T-helper 2 cell treated with Interferon-gamma antibody and Interleukin-4, amounts not matched to agents 100 ng/mL and 5 ng/mL, for 36 hours (primary cell): ENCODE measurements at regions not wholly inside any gene's neighbourhood (a gene's known extent, or its start where the extent isn't known, plus 50 kb on each side); places are given as distances from the start of the nearest gene placed in this dataset.

Source experiments
- intact Hi-C: fragments of 100-400 bp; cut with micrococcal nuclease; formaldehyde crosslinking; loops from one replicate; pipeline ENCODE4 v1.15.1; 2023

GRCh38 chr18:71784777-71785176 lies 759.4 kb downstream of the CBLN2 start:
- intact Hi-C loops: loop anchor here (2.0 to 5.0 kb wide), 2 partner anchors 852 to 1294 kb away; no protein-coding TSS in a partner anchor

DNA sequence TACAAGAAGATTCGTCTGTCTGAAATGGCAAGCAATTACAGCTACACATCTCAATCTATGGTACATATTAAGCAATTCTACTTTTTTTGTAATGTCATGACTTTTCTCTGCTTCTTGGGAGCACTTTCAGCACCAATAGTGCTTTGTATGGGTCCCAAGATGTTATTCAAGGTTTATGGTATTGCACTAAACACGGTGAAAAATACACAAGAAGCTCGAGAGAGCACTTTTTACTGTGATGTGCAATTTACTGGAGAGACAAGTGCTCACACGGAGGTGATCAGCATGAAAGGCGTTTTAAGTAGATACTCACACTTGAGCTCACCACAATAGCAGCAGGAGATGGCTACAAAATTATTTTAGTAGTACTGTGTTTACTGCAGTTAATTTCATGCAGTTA lies 783.6 kb downstream of the CBLN2 start:
- intact Hi-C loops: no loop called here

DNA sequence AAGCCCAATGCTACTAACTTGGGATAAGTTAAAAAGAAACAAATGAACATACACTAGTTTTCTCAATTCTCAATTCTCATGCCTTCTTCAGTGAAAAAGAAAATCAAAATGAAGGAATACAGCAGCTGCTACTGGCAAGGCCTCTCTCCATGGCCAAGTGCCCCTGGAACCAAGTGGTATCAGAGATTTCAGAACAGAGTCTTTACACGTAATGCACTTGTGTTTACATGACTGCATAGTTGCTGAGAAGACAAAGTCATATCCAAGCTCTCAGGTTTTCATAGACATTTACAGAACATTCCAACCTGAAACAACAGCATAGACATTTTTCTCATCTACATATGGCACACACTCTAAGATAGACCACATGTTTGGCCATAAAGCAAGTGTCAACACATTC lies 789.9 kb downstream of the CBLN2 start:
- intact Hi-C loops: no loop called here

DNA sequence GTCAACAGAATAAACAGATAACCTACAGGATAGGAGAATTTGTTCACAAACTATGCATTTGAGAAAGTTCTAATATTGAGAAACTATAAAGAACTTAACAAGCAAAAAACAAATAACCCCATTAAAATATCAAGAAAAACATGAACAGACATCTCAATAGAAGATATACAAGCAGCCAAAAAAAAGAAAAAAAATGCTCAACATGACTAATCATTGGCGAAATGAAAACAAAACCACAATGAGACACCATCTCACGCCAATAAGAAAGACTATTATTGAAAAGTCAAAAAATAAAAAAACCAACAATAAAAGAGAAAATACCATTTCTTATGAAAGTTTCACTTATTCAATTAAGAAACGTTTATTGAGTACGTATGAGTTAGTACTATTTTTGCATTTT lies 800.5 kb downstream of the CBLN2 start:
- intact Hi-C loops: no loop called here

- intact Hi-C loops: no loop called here
Observed at GRCh38 chr18:71729611-71730010, 814.5 kb downstream of the CBLN2 start.

- intact Hi-C loops: no loop called here
Observed at GRCh38 chr18:71727909-71728308, 816.2 kb downstream of the CBLN2 start.

DNA sequence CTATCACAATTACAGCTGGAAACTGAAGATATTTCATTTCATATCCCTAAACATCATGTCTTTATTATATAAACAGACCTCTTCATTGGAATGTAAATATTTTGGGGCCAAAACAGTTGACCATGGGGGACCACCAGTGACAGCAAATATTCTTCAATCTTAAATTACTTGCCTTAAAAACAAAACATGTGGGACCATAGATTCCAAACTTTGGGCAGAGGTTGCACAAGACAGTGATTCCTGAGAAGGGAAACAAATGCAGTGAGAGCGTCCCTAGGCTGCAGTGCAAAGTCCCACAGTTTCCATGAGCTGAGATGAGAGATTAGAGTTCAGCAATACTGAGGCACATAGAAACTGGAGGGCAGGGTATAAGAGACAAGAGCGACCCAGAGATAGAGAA lies 818.9 kb downstream of the CBLN2 start:
- intact Hi-C loops: no loop called here

- intact Hi-C loops: no loop called here
Observed at GRCh38 chr18:71707985-71708500, 836.1 kb downstream of the CBLN2 start.

GRCh38 chr18:71707400-71707799 lies 836.7 kb downstream of the CBLN2 start:
- intact Hi-C loops: no loop called here

DNA sequence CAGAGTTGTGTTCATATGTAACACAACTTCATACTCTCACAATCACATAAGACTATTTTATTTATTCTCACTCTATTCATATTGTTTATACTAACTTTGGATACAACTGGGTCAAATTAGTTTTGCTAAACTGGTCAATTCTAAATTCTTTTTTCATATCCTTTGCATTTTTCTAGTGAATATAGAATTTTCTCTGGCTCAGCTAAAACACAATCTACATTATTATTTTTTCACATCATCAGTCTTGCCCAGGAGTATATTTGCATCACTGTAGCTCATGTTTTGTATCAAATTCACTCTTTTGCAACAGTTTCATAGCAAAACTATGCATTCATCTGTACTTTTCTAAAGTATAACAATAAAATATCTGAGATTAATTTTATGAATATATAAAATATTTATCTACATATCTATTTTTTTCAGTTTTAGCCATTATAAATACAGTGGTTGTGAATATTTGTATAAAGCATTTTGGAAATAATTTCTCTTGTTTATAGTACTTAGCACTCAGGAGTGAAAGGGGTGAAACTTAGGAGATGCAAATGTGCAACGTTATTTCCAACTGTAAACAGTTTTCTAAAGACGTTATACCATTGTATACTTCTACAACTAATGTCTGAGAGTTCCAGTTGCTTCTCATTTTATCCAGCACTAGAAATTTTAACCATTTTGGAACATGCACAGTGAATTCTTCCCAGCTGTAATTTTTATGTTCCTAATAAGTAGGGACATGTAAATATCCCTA lies 854.6 kb downstream of the CBLN2 start:
- intact Hi-C loops: no loop called here

DNA sequence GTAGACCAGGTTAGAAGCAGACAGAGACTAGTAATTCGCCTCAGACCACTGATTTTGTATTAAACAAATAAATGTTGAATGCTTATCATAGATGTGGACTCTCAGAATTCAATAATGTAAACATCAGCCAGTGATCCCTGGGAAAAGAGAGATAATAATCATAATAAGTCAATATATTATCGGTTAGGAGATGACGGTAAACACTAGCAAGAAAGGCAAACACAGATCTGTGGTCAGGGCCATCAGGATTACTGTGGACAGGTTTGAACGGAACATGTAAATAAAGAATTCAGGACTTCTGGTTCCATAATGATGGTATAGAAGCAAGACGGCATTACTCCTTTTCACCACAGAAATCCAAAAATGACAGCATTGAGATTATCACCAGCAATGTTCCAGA lies 861.6 kb downstream of the CBLN2 start:
- intact Hi-C loops: no loop called here

- intact Hi-C loops: no loop called here
Observed at GRCh38 chr18:71678144-71678543, 866.0 kb downstream of the CBLN2 start.

GRCh38 chr18:71673954-71674353 lies 870.2 kb downstream of the CBLN2 start:
- intact Hi-C loops: no loop called here

GRCh38 chr18:71673498-71673897 lies 870.6 kb downstream of the CBLN2 start:
- intact Hi-C loops: no loop called here

- intact Hi-C loops: no loop called here
Observed at GRCh38 chr18:71666481-71666880, 877.7 kb downstream of the CBLN2 start.

GRCh38 chr18:71665131-71665530 lies 879.0 kb downstream of the CBLN2 start:
- intact Hi-C loops: no loop called here

DNA sequence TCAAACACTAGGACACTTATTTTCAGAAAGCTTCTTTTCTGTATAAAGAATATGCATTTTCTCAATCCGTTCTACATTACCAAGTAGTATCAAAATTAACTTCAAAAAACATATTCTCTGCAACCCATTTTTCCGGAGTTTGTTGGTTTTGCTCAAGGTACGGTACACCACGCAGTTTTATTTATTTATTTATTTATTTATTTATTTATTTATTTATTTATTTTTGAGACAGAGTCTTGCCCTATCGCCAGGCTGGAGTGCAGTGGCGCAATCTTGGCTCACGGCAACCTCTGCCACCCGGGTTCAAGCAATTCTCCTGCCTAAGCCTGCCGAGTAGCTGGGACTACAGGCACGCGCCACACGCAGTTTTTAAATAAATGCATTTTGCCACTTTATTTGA lies 900.3 kb downstream of the CBLN2 start:
- intact Hi-C loops: no loop called here

- intact Hi-C loops: no loop called here
Observed at GRCh38 chr18:71630696-71631095, 913.4 kb downstream of the CBLN2 start.

DNA sequence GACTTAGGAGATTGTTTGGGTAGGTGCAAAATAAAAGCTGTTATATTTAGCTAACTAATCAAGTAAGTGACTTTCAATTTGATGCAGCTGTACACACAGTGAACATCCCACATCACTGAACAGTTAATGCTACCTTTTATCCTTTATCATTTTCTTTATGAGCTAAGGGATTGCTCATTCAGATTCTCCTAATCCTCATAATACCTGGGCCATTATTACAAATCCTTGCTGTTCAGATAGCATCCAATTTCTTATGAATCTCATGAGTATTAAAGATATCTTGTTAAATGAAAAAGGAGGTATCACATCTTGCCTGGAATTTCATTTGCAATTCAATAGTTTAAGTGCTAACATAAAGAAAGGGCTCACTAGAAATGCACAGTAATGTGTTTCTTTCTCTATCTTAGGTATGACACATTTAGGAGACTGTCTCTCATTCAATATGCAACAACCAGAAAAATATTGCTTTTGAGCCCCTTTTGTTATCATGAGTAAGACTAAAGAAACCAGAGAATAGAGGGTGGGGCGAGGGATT lies 918.5 kb downstream of the CBLN2 start:
- intact Hi-C loops: no loop called here

GRCh38 chr18:71598374-71598773 lies 945.8 kb downstream of the CBLN2 start:
- intact Hi-C loops: no loop called here

DNA sequence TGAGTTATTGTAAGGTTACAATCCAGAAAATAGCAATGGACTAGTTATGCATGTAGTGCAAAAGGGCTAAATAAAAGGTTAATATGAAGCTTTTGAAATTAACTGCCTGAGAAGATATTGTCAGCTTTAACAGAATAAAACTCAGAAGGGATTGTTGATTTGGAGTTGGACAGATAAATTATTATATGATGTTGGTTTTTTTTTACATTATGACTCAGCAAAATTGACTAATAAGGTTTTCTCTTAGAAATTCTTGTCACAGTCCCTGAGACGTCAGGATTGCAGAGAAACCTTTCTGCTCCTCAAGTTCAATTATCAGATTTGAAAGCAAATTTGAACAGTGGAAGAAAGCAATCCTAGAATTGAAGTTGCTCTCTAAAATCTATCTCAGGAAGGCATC lies 946.9 kb downstream of the CBLN2 start:
- intact Hi-C loops: no loop called here

DNA sequence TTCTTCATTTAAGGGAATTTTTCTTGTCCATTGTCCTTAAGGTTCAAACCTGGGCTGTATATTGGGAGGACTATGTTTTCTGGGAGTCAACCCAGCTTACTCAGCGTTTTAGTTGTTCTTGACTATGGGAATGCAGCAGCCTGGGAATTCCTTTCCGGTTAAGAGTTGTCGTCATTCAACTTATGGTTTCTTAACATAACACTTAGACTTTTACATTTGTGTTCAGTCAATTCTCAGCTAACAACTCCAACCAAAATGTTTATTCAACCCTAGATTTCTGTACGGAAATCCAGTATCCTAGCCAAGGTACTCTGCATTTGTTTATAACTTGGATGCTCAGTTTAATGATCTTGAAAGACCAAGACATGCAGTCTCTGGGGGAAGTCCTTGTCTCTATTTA lies 960.9 kb downstream of the CBLN2 start:
- intact Hi-C loops: no loop called here

DNA sequence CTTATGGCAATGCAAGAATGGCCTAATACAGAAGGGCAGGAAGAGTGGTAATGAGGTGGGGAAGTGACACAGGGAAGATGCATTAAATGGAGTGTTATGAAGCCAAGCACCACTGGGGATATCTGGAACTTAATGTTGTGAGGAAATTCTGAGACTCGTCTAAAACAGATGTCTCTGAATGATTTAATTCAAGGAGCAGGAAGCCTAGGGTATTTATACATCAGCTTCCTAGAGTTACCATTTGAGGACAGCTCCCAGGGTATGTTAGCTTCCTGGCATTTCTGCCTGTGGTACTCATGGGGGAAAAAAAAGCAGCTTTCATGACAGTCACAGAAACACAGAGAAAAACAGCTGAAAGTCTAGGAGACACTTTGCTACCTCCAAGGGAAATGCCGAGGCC lies 989.5 kb downstream of the CBLN2 start:
- intact Hi-C loops: no loop called here
